ENCODE measurements at regions not wholly inside any gene's neighbourhood (a gene's known extent, or its start where the extent isn't known, plus 50 kb on each side); places are given as distances from the start of the nearest gene placed in this dataset.

DNA sequence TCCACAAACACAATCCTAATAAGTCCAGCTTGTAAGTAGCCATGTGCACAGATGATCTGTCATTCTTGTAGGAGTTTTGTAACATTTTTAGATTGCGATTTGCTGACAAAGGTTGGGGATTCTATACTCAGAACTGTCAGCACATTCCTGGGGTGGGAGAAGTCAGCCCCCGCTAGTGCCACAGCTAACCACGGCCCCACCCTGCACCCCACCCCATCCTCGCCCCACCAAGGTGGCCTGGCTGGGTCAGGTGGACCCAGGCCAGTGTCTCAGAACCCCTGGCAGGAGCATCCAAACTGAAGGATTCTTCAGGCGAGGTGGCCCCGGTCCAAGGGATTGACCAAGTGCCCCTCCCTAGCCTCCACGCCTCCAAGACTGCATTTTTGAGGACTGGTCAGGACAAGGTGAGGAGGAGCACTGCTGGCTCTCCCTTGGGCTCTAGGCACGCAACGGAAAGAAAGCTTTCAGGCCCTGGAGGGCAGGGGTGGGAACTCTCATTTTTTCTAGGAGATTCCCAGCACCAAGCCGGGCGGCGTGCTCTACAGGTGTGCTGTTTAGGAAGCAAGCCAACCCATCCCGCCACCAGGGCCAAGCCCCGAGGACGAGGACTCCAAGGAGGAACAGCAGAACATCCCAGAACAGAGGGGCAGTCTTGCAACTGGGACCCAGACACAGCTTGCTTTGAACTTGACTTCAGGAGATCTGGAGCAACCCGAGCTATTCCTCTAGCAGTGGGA lies 172.8 kb downstream of the BCL11B start:
- no peak overlapping the region for H3K27ac Mint-ChIP-seq
- TF ChIP-seq, protein P1, sequence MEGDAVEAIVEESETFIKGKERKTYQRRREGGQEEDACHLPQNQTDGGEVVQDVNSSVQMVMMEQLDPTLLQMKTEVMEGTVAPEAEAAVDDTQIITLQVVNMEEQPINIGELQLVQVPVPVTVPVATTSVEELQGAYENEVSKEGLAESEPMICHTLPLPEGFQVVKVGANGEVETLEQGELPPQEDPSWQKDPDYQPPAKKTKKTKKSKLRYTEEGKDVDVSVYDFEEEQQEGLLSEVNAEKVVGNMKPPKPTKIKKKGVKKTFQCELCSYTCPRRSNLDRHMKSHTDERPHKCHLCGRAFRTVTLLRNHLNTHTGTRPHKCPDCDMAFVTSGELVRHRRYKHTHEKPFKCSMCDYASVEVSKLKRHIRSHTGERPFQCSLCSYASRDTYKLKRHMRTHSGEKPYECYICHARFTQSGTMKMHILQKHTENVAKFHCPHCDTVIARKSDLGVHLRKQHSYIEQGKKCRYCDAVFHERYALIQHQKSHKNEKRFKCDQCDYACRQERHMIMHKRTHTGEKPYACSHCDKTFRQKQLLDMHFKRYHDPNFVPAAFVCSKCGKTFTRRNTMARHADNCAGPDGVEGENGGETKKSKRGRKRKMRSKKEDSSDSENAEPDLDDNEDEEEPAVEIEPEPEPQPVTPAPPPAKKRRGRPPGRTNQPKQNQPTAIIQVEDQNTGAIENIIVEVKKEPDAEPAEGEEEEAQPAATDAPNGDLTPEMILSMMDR (IDR thresholded peaks at IDR 0.05): no peak
- H3K36me3 Mint-ChIP-seq (ENCODE audit: low read depth): no peaks in the 10 kb centered on the region
- peaks cover 30% of the 10 kb centered on the region; the same call in 1 of the 2 replicates for H3K9me3 Mint-ChIP-seq
- no peak overlapping the region for H3K4me3 Mint-ChIP-seq
- no peaks in the 10 kb centered on the region for H3K4me1 Mint-ChIP-seq (ENCODE audit: low read depth)
- H3K27me3 Mint-ChIP-seq (ENCODE audit: insufficient read depth): peaks cover 6% of the 10 kb centered on the region
- DNase-seq: no peak

DNA sequence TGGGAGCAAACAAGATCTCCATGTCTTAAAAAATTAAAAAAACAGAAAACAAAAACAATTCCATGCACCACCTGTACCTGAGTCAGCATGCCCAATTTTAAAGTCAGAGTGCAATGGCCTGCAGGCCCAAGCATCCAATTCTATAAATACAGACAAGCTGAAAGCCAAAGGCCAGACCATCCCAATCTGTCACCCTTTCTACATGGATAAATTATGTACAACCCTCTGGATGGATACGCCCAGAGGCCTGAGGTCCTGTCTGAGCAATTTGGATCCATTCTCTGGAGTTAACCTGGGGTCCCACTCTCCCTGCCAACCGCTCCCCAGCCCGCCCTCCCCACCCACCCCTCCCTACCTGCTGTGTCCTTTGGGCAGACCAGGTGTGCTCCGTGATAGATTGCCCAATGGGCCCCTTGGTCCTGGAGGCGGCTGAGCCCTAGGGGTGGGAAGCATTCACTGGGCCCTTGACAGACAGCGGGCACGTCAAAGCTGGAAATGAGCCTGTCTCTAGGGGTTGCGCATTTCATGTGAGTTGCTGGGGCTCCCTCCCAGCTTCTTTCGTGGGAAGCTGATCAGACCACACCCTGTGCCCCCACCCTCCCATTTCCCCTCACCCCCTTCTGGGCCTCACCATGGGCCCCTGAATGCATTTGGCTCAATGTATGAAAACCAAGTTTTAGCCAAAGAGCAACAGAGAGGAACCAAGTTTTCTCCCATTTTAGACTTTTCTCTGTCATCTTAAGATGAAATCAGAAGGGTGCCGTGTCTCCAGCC lies 171.3 kb downstream of the BCL11B start:
- TF ChIP-seq, protein P1 (IDR thresholded peaks at IDR 0.05): no peak
- Mint-ChIP-seq H3K36me3 (ENCODE audit: low read depth) (no peaks in the 10 kb centered on the region), H3K27ac (no peak overlapping the region), H3K4me1 (ENCODE audit: low read depth) (no peaks in the 10 kb centered on the region), H3K27me3 (ENCODE audit: insufficient read depth) (peaks cover 6% of the 10 kb centered on the region), H3K9me3 (peaks cover 37% of the 10 kb centered on the region), H3K4me3 (no peak overlapping the region)
- DNase-seq: no peak

DNA sequence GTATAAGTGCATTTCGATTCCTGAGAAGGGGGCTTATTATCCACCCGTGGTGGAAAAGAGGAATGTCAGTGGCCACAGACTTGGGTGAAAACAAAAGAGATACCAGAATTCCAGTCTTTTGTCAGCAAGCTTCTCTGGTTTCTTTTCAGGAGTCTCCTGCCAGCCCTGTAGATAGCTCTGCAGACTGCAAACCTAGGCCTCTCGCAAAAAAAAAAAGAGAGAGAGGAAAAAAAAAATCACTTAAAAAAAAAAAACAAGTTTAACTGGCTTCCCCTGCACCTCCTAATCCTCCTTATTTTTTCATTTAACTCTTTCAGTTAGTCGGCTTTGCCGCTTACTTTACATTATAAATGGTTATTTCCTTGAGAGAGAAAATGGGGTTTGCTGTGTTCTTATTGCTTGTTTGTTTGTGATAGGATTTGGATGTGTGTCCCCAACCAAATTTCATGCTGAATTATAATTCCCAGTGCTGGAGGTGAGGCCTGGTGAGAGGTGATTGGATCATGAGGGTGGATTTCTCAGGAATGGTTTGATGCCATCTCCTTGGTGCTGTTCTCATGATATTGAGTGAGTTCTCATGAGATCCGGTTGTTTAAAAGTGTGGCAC lies 170.0 kb downstream of the BCL11B start:
- H3K4me1 Mint-ChIP-seq (ENCODE audit: low read depth): no peaks in the 10 kb centered on the region
- DNase-seq: no peak
- H3K27ac Mint-ChIP-seq: no peak overlapping the region
- no peak overlapping the region for H3K4me3 Mint-ChIP-seq
- H3K36me3 Mint-ChIP-seq (ENCODE audit: low read depth): no peaks in the 10 kb centered on the region
- peaks cover 33% of the 10 kb centered on the region for H3K9me3 Mint-ChIP-seq
- TF ChIP-seq, protein P1 (IDR thresholded peaks at IDR 0.05): no peak
- peaks cover 6% of the 10 kb centered on the region for H3K27me3 Mint-ChIP-seq (ENCODE audit: insufficient read depth)

DNA sequence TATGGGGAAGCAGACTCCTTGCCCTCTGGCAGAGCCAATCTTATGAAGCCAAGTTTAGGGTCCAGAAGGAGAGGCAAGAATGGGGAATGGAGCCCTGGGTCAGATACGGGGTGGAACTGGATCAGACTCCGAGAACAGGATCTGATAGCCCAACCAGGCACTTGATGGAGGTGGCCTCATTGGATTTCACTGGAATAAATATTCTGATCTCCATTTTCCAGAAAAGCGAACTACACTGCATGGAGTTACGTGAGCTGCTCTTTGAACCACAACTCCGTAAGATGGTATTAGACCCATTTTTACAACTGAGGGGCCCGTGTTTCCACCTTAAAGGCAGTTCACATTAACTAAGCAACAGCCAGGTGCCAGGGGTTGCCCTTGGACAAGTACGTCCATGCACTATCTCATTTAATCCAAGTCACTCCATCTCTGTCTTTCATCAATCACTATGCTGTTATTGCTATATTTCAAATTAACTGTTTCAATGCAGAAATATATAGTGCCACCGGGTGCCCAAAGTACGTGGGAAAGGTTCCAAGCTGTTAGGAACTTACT lies 155.2 kb downstream of the BCL11B start:
- Mint-ChIP-seq H3K4me3 (no peak overlapping the region), H3K27me3 (ENCODE audit: insufficient read depth) (peaks cover 6% of the 10 kb centered on the region; the same call in 1 of the 2 replicates), H3K27ac (no peak overlapping the region), H3K9me3 (peaks cover 15% of the 10 kb centered on the region), H3K36me3 (ENCODE audit: low read depth) (no peaks in the 10 kb centered on the region), H3K4me1 (ENCODE audit: low read depth) (no peaks in the 10 kb centered on the region)
- TF ChIP-seq, protein P1 (IDR thresholded peaks at IDR 0.05): no peak
- DNase-seq: no peak

DNA sequence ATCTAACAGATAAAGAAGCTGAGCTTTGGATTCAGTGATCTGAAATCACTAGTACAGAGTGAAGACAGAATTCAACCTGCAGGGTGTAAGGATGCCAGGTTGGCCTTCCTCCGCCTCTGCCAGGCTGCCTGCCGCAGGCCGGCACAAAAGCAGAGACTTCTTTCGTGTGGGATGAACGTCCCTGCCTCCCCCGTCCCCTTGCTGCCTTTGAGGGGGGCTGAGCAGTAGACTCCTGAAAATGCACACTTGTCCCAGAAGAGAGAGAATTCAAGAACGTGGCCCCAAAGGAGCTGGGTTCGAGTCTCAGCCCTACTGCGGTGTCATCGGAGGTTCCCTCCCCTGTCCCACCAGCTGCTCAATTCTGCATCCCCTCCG lies 154.3 kb downstream of the BCL11B start:
- no peaks in the 10 kb centered on the region for H3K36me3 Mint-ChIP-seq (ENCODE audit: low read depth)
- no peaks in the 10 kb centered on the region for H3K4me1 Mint-ChIP-seq (ENCODE audit: low read depth)
- no peak overlapping the region for H3K4me3 Mint-ChIP-seq
- H3K27ac Mint-ChIP-seq: no peak overlapping the region
- TF ChIP-seq, protein P1 (IDR thresholded peaks at IDR 0.05): no peak
- peaks cover 6% of the 10 kb centered on the region; the same call in 1 of the 2 replicates for H3K27me3 Mint-ChIP-seq (ENCODE audit: insufficient read depth)
- no peak for DNase-seq
- H3K9me3 Mint-ChIP-seq: peaks cover 20% of the 10 kb centered on the region
